Activated T-cell treated with anti-CD3 and anti-CD28 coated beads, Interleukin-2, amount 50 U/mL, for 1 hour (primary cell): ENCODE measurements at regions not wholly inside any gene's neighbourhood (a gene's known extent, or its start where the extent isn't known, plus 50 kb on each side); places are given as distances from the start of the nearest gene placed in this dataset.

Experiments used
- DNase-seq: peaks from one replicate; pipeline ENCODE4 v3.0.0-alpha.2; 2020

DNA sequence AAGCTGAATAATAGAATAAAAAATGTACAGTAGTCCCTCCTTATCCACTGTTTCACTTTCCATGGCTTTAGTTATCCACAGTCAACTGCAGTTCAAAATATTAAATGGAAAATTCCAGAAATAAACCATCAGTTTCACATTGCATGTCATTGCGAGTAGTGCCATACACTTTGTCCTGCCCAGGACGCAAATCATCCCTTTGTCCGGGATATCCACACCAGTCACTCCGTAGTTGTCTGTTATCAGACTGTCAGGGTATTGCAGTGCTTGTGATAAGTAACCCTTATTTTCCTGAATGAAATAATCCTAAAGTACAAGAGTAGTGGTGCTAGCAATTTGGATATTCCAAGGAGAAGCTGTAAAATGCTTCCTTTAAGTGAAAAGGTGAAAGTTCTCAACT is 271.3 kb downstream of the DKK2 start:
- DNase-seq = no peak

- DNase-seq = no peak
Observed at GRCh38 chr4:106762666-106763443, 273.3 kb downstream of the DKK2 start.

- DNase-seq = no peak
Observed at GRCh38 chr4:106753426-106753825, 282.7 kb downstream of the DKK2 start.

DNA sequence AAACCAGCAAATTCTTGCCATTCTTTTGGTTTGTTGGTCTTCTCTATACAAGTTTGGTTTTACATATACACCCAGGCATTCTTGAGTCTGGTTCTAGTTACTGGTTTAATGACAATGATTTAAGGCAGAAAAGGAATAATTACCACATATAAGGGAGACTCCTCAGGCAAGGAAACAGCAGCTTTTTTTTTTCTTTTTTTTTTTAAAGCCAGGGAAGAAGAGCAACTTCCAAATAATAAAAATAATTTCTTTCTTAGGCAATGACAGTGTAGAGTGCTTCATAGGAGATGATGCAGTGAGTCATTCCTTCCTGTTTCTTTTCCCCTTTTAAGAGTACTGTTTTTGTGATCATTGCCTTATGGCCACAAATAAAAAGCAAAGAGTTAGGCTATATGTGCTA is 289.7 kb downstream of the DKK2 start:
- no peak for DNase-seq

DNA sequence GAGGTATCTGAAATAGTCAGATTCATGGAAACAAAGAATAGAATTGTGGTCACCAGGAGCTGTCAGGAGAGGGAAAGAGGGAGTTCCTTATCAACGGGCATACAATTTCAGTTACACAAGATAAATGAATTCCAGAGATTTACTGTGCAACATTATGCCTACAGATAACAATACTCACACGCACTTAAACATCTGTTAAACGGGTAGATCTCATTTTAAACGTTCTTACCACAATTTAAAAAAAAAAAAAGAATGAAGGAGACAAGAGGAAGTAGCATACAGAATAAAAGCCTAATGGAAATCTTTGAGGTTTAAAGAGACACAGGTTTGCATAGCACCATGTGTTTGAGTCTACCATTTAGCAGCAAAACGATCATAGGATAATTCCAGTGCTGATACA is 298.0 kb downstream of the DKK2 start:
- DNase-seq = no peak

- DNase-seq = no peak
Observed at GRCh38 chr4:106718548-106718947, 317.6 kb downstream of the DKK2 start.

- DNase-seq = no peak
Observed at GRCh38 chr4:106717091-106717490, 319.0 kb downstream of the DKK2 start.

- no peak for DNase-seq
Observed at GRCh38 chr4:106715825-106716224, 320.3 kb downstream of the DKK2 start.

DNA sequence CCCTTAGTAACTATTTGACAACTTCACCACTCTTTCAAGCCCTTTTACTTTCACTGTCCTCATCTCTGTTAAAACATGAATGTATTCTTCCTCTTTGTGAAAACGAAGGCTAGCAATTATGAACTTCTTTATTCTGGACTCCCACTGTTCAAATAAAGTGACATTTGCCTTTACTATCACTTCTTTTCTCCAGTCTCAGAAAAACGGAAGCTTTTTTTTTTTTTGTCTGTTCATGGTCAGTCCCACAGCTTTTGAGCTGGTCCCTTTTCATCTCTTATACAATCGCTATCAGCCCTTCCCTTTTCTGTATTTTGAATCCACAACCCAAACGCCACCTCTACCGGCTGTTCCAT is 327.7 kb downstream of the DKK2 start:
- no peak for DNase-seq

GRCh38 chr4:106707776-106708463 is 328.2 kb downstream of the DKK2 start:
- no peak for DNase-seq

DNA sequence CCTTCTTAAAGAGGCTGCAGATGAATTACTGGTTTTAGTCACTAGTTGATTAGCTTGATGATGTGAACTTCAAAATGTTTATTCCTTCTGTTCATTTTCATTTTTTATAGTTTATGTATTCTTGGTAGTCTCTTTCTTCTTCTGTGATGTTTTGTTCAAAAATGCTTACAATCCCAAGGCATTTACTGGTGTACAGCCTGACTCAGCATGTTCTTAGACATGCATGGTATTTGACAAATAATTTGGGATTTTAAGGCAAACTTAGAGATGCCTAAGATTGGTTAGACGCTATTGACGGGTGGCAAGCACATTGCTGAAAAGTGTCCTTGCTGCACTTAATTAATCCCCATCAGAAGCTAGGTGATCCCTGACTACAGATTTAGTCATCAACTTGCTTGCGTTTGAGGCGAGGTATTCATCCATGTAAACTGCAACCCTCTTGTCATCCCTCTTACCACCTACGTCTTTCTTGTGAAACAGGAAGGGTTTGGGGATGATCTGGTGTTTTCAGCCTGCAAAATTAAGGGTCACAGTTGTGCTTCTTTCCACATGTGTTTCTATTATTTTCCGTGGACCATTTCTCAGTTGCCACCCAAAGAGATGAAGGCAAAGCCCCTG is 331.8 kb downstream of the DKK2 start:
- no peak for DNase-seq

DNA sequence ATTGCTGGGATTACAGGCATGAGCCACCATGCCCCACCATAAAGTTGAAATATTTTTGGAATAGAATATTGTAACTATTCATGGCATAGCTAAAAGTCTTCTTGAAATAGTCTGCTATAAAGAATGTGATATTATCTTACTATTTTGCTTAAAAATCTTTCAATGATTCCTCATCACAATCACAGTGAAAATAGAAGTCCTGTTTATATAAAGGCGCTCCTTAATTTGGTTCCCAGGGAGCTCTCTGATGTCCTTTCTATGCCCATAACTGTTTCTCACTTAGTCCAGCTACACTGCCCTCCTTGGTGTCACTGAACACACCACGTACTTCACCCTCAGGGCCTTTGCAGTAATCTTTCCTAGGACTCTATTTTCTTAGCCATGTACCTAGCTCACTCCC is 331.7 kb upstream of the GIMD1 start:
- DNase-seq = no peak

- no peak for DNase-seq
Observed at GRCh38 chr4:106698621-106699195, 330.1 kb upstream of the GIMD1 start.

GRCh38 chr4:106695501-106696262 is 327.1 kb upstream of the GIMD1 start:
- no peak for DNase-seq

- no peak for DNase-seq
Observed at GRCh38 chr4:106694232-106694631, 325.7 kb upstream of the GIMD1 start.

DNA sequence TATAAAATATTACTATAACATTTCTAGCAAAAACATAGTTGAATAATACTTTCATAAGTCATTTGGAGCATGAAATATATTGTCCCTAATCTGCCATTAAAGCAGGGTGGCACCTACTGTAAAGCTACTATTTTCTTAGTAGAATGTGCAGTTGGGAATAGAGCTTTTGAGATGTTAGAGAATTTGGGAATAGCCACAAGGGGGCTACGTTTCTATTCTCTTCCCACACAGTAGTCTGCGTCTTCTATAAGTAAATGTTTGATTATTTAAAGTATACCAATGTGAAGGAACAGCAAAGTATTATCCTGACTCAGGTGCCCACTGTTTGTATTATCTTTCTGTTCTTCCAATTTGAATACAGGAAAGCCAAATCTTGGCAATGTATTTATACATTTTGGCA is 323.2 kb upstream of the GIMD1 start:
- no peak for DNase-seq

GRCh38 chr4:106690487-106690886 is 321.9 kb upstream of the GIMD1 start:
- no peak for DNase-seq

- no peak for DNase-seq
Observed at GRCh38 chr4:106687026-106687425, 318.4 kb upstream of the GIMD1 start.

DNA sequence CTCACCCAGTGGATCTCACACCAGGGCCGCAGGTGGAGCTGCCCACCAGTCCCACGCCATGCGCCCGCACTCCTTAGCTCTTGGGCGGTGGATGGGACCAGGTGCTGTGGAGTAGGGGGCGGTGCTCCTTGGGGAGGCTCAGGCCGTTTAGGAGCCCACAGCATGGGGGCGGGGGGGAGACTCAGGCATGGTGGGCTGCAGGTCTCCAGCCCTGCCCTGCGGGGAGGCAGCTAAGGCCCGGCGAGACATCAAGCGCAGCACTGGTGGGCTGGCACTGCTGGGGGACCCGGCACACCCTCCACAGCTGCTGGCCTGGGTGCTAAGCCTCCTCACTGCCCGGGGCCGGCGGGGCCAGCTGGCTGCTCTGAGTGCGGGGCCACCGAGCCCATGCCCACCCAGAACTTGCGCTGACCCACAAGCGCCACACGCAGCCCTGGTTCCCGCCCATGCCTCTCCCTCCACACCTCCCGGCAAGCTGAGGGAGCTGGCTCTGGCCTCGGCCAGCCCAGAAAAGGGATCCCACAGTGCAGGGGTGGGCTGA is 312.9 kb upstream of the GIMD1 start:
- no peak for DNase-seq

DNA sequence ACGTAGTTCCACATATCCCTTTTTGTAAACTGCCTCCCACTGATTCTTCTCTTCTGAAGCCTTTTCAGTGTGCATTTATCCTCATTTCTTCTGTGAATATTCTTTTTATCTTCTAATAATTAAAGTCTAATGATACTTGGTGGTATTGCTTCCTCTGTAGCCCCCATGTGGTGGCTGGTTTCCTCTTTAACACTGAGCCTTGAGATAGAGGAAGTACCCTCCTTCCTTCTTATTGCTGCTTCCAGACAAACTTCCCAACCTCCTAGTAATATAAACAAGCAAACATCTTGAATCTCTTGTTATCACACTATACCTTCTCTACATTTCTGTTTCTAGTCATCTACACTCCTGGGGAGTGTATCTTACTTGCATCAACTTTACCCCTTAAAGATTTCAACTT is 310.5 kb upstream of the GIMD1 start:
- no peak for DNase-seq

- no peak for DNase-seq
Observed at GRCh38 chr4:106677213-106677612, 308.6 kb upstream of the GIMD1 start.

DNA sequence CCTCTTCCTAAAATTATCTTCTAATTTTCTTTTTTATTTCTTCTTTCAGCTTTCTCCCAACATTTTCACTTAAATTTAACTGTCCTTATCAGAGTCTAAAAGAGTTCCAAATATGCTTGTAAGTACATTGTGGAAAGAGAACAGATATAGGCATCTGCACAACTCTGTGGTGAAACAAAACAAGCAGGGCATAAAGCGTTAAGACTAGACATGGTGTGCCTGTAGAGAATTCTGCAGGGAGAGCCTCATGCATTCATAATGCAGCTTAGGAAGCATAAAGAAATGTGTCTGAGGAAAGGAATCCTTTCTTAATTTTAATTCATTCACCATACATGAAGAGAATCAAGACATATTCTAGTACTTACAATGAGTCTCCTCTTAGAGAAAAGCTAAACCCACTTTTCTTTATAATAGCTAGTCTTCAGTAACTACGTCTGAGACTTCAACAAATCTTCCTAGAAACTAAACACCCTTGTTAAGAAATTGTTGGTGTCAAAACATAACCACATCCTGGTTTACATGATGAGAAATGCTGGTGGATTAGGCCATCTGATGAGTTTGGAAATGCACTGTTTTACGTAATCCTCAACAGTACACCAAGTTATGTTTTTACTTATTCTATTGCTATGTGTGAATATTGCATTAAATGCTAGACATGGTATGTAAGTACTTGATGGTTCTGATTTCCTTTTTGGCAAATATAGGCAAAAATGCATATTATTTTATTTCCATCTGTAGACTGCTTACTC is 307.8 kb upstream of the GIMD1 start:
- no peak for DNase-seq
